HG03342 (cell line): ENCODE measurements at regions not wholly inside any gene's neighbourhood (a gene's known extent, or its start where the extent isn't known, plus 50 kb on each side); places are given as distances from the start of the nearest gene placed in this dataset.

ENCODE experiments used
- ATAC-seq: cut with Tn5 transposase; IDR thresholded peaks from one replicate; pipeline ENCODE4 v1.9.1; 2021; ENCODE audit warnings: mild to moderate bottlenecking, moderate library complexity; ENCODE audit not compliant: unreplicated experiment

- no peak for ATAC-seq
These were observed 216.0 kb downstream of the PMP22 start for GRCh38 chr17:15048933-15049794.

- no peak for ATAC-seq
These were observed 216.7 kb downstream of the PMP22 start for GRCh38 chr17:15048381-15048780.

- ATAC-seq: no peak
These were observed 222.8 kb downstream of the PMP22 start for GRCh38 chr17:15042311-15042710.

GRCh38 chr17:15039366-15039765 lies 225.8 kb downstream of the PMP22 start:
- no peak for ATAC-seq

GRCh38 chr17:15038656-15039055 lies 226.5 kb downstream of the PMP22 start:
- ATAC-seq: no peak

GRCh38 chr17:15036238-15036637 lies 228.9 kb downstream of the PMP22 start:
- ATAC-seq: no peak

GRCh38 chr17:15031975-15032374 lies 233.2 kb downstream of the PMP22 start:
- ATAC-seq: no peak

- ATAC-seq: no peak
These were observed 235.7 kb downstream of the PMP22 start for GRCh38 chr17:15029469-15029868.

- no peak for ATAC-seq
These were observed 237.3 kb downstream of the PMP22 start for GRCh38 chr17:15027853-15028252.

- ATAC-seq: no peak
These were observed 239.0 kb downstream of the PMP22 start for GRCh38 chr17:15026088-15026487.

GRCh38 chr17:15023589-15024336 lies 241.4 kb downstream of the PMP22 start:
- no peak for ATAC-seq

GRCh38 chr17:15019158-15019557 lies 246.0 kb downstream of the PMP22 start:
- ATAC-seq: no peak

GRCh38 chr17:15012351-15012980 lies 252.7 kb downstream of the PMP22 start:
- ATAC-seq: no peak

- ATAC-seq: no peak
These were observed 256.0 kb downstream of the PMP22 start for GRCh38 chr17:15009087-15009486.

- no peak for ATAC-seq
These were observed 258.0 kb downstream of the PMP22 start for GRCh38 chr17:15007147-15007553.

GRCh38 chr17:15006421-15007128 lies 258.6 kb downstream of the PMP22 start:
- no peak for ATAC-seq

GRCh38 chr17:15000661-15001060 lies 264.5 kb downstream of the PMP22 start:
- ATAC-seq: no peak

GRCh38 chr17:14997290-14997689 lies 267.8 kb downstream of the PMP22 start:
- no peak for ATAC-seq

- no peak for ATAC-seq
These were observed 279.0 kb downstream of the PMP22 start for GRCh38 chr17:14986127-14986526.

GRCh38 chr17:14972844-14973243 lies 292.3 kb downstream of the PMP22 start:
- ATAC-seq: no peak

- no peak for ATAC-seq
These were observed 294.1 kb downstream of the PMP22 start for GRCh38 chr17:14971054-14971453.
